ENCODE measurements at regions not wholly inside any gene's neighbourhood (a gene's known extent, or its start where the extent isn't known, plus 50 kb on each side); places are given as distances from the start of the nearest gene placed in this dataset.

DNA sequence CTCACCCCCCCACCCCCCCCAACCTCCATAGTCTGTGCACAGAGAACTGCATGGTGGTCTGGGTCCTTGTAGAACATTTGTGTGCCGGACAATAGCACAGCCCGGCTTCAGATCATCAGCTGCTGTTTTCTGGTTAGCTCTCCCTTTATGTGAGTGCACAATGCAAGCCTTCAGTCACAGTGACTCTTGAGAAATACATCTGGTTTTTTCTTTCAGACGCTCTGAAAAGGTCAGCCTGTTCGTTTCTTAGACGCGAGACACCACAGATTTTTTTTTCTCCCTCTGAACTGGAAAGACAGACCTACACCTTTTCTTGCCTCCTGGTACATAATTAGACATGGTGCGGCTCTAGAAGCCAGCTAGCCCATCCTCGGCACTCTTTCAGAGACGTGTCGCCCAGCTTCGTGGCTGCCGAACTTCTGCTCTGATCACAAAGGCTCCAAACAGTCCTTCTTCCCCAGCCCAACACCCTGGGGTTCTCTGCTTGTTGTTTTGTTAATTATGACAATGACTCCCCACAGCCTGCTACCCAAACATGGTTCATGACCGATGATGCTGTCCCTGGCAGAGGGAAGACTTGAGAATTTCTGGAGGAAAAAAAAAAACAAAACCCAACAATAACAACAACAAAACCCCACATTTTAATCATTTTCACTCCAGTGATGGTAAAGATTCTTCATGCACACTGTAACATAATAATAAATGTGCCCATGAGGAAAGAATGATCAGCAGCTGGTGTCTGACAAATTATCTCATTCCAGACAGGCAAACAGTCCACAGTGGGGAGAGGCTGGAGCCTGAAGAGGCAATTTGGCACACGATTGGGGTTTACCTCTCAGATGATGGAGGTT is 241.4 kb upstream of the ZNF462 start:
- TF ChIP-seq SIN3A (IDR thresholded peaks at IDR 0.05; ENCODE audit: borderline replicate concordance, insufficient read depth, low read length) (no peak), FOXP2 (optimal IDR thresholded peaks at IDR 0.05; ENCODE audit: borderline replicate concordance, extremely low read depth, extremely low read length, insufficient read depth) (no peak), POLR2AphosphoS5 (IDR thresholded peaks at IDR 0.05; ENCODE audit: low read depth, low read length) (no peak), TAF1 (IDR thresholded peaks at IDR 0.05; ENCODE audit: borderline replicate concordance, insufficient read depth, low read length) (no peak)
- TF ChIP-seq, protein P1, sequence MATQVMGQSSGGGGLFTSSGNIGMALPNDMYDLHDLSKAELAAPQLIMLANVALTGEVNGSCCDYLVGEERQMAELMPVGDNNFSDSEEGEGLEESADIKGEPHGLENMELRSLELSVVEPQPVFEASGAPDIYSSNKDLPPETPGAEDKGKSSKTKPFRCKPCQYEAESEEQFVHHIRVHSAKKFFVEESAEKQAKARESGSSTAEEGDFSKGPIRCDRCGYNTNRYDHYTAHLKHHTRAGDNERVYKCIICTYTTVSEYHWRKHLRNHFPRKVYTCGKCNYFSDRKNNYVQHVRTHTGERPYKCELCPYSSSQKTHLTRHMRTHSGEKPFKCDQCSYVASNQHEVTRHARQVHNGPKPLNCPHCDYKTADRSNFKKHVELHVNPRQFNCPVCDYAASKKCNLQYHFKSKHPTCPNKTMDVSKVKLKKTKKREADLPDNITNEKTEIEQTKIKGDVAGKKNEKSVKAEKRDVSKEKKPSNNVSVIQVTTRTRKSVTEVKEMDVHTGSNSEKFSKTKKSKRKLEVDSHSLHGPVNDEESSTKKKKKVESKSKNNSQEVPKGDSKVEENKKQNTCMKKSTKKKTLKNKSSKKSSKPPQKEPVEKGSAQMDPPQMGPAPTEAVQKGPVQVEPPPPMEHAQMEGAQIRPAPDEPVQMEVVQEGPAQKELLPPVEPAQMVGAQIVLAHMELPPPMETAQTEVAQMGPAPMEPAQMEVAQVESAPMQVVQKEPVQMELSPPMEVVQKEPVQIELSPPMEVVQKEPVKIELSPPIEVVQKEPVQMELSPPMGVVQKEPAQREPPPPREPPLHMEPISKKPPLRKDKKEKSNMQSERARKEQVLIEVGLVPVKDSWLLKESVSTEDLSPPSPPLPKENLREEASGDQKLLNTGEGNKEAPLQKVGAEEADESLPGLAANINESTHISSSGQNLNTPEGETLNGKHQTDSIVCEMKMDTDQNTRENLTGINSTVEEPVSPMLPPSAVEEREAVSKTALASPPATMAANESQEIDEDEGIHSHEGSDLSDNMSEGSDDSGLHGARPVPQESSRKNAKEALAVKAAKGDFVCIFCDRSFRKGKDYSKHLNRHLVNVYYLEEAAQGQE (IDR thresholded peaks at IDR 0.05; ENCODE audit: insufficient read depth in 1 of 2, low read depth in 2 of 2, low read length in 2 of 2): no peak

DNA sequence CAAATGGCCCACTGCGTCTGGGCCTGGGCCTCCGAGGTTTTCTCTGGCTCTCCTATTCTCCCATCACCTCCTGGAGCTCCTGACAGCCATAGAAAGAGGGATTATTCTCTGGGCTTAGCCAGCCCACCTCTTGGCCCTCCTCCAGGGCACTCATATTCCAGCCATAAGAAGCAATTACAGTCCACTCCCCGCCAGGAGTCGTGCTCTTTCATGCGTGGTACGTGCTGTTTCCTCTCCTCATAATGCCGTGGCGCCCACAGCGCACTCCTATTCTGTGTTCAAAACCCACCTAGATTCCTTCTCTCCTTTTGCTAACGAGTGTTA is 240.8 kb upstream of the ZNF462 start:
- TF ChIP-seq TAF1 (IDR thresholded peaks at IDR 0.05; ENCODE audit: borderline replicate concordance, insufficient read depth, low read length) (no peak), FOXP2 (optimal IDR thresholded peaks at IDR 0.05; ENCODE audit: borderline replicate concordance, extremely low read depth, extremely low read length, insufficient read depth) (no peak), POLR2AphosphoS5 (IDR thresholded peaks at IDR 0.05; ENCODE audit: low read depth, low read length) (no peak), SIN3A (IDR thresholded peaks at IDR 0.05; ENCODE audit: borderline replicate concordance, insufficient read depth, low read length) (no peak)
- TF ChIP-seq, protein P1 (IDR thresholded peaks at IDR 0.05; ENCODE audit: insufficient read depth in 1 of 2, low read depth in 2 of 2, low read length in 2 of 2): no peak

DNA sequence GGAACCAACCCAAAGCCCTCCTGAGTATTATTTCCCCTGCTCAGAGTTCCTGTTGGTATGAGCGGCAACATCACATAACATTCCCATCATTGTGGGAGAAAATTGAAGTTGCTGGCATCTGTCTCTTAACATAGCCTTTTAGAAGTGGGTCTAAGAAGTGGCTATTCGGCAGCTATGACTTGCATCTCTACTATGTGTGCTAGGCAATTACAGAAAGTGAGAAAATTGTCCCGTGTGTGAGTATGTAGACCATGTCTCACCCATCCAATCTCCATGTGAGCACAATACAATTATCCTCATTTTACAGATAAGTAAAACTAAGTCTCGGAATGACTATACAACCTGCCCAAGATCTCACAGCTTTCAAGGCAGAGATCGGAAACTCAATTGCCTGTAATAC is 239.4 kb upstream of the ZNF462 start:
- TF ChIP-seq FOXP2 (optimal IDR thresholded peaks at IDR 0.05; ENCODE audit: borderline replicate concordance, extremely low read depth, extremely low read length, insufficient read depth) (no peak), TAF1 (IDR thresholded peaks at IDR 0.05; ENCODE audit: borderline replicate concordance, insufficient read depth, low read length) (no peak), SIN3A (IDR thresholded peaks at IDR 0.05; ENCODE audit: borderline replicate concordance, insufficient read depth, low read length) (no peak), POLR2AphosphoS5 (IDR thresholded peaks at IDR 0.05; ENCODE audit: low read depth, low read length) (no peak)
- TF ChIP-seq, protein P1 (IDR thresholded peaks at IDR 0.05; ENCODE audit: insufficient read depth in 1 of 2, low read depth in 2 of 2, low read length in 2 of 2): no peak

DNA sequence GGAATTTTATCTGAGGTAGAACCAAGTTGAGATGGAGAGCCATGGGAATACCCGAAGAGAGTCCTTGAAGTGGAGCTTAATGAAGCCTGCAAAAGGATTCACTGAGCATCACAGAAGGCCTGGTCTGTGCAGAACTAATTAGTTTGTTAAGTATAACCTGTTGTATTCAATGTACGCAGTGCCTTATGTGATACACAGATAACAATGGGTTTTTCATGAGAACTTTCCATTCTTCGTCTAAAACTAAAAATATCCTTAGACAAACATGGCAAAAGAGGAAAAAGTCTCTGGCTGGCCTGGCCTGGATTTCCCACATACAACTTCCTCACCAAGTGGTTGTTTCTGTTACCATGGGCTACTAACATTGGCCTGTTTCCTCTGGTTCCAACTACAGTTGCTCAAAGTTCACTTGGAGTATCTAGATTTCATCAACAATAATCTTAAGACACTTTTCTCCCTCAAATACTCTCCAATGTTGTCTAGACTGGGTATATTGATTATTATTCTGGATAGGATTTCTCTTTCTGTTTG is 237.6 kb upstream of the ZNF462 start:
- TF ChIP-seq POLR2AphosphoS5 (IDR thresholded peaks at IDR 0.05; ENCODE audit: low read depth, low read length) (no peak), TAF1 (IDR thresholded peaks at IDR 0.05; ENCODE audit: borderline replicate concordance, insufficient read depth, low read length) (no peak), FOXP2 (optimal IDR thresholded peaks at IDR 0.05; ENCODE audit: borderline replicate concordance, extremely low read depth, extremely low read length, insufficient read depth) (no peak), SIN3A (IDR thresholded peaks at IDR 0.05; ENCODE audit: borderline replicate concordance, insufficient read depth, low read length) (no peak)
- TF ChIP-seq, protein P1 (IDR thresholded peaks at IDR 0.05; ENCODE audit: insufficient read depth in 1 of 2, low read depth in 2 of 2, low read length in 2 of 2): no peak

All from PFSK-1 (cell line).